ENCODE measurements at regions not wholly inside any gene's neighbourhood (a gene's known extent, or its start where the extent isn't known, plus 50 kb on each side); places are given as distances from the start of the nearest gene placed in this dataset.

GRCh38 chr20:40268321-40269075 lies 420.5 kb downstream of the MAFB start:
- TF ChIP-seq CTCF (IDR thresholded peaks at IDR 0.05): no peak
- no peak for TF ChIP-seq POLR2A (IDR thresholded peaks at IDR 0.05)
- no peak for TF ChIP-seq EP300 (IDR thresholded peaks at IDR 0.05)
- H3K27me3 ChIP-seq: no peaks in the 10 kb centered on the region
- WGBS, 2 donors: 67 to 75% methylated on average over 3 of the region's 3 CpGs
- no peaks in the 10 kb centered on the region for H3K36me3 ChIP-seq
- no peak overlapping the region for H3K4me3 ChIP-seq
- H3K9me3 ChIP-seq: no peaks in the 10 kb centered on the region
- no peak for DNase-seq (ENCODE audit: low spot score in 2 of 2)
- peaks cover 0 to 7% (median 2%) of the 10 kb centered on the region in 4 donors for H3K4me1 ChIP-seq
- no peak overlapping the region for H3K27ac ChIP-seq

- no peak overlapping the region for H3K4me3 ChIP-seq
- 64 to 71% methylated on average over 6 of the region's 6 CpGs for WGBS, 2 donors
- TF ChIP-seq POLR2A (IDR thresholded peaks at IDR 0.05): no peak
- TF ChIP-seq CTCF (IDR thresholded peaks at IDR 0.05): no peak
- no peak for TF ChIP-seq EP300 (IDR thresholded peaks at IDR 0.05)
- H3K27me3 ChIP-seq: no peaks in the 10 kb centered on the region
- no peak overlapping the region for H3K27ac ChIP-seq
- no peaks in the 10 kb centered on the region for H3K9me3 ChIP-seq
- H3K4me1 ChIP-seq: peaks cover 0 to 10% (median 2%) of the 10 kb centered on the region in 4 donors
- DNase-seq (ENCODE audit: low spot score in 2 of 2): no peak
- no peaks in the 10 kb centered on the region for H3K36me3 ChIP-seq
These were observed 423.1 kb downstream of the MAFB start for GRCh38 chr20:40265825-40266533.

GRCh38 chr20:40262219-40262618 lies 426.8 kb downstream of the MAFB start:
- Histone ChIP-seq H3K4me1 (peaks cover 0 to 10% (median 2%) of the 10 kb centered on the region in 4 donors), H3K27ac (no peak overlapping the region), H3K9me3 (no peaks in the 10 kb centered on the region), H3K4me3 (no peak overlapping the region), H3K27me3 (no peaks in the 10 kb centered on the region), H3K36me3 (no peaks in the 10 kb centered on the region)
- no peak for DNase-seq (ENCODE audit: low spot score in 2 of 2)
- 63 to 64% methylated on average over 2 of the region's 2 CpGs for WGBS, 2 donors
- peak in 1 of 2 donors; percentile 7 for TF ChIP-seq EP300 (IDR thresholded peaks at IDR 0.05)
- TF ChIP-seq POLR2A (IDR thresholded peaks at IDR 0.05): no peak

- Histone ChIP-seq H3K27ac (no peak overlapping the region), H3K36me3 (no peaks in the 10 kb centered on the region), H3K9me3 (no peaks in the 10 kb centered on the region), H3K4me3 (no peak overlapping the region), H3K4me1 (peaks cover 0 to 3% (median under 1%) of the 10 kb centered on the region in 4 donors), H3K27me3 (no peaks in the 10 kb centered on the region)
- DNase-seq (ENCODE audit: low spot score in 2 of 2): no peak
- TF ChIP-seq POLR2A (IDR thresholded peaks at IDR 0.05) (no peak), EP300 (IDR thresholded peaks at IDR 0.05) (no peak), CTCF (IDR thresholded peaks at IDR 0.05) (no peak)
- WGBS, 2 donors: 70% methylated on average over 4 of the region's 4 CpGs
These were observed 430.1 kb downstream of the MAFB start for GRCh38 chr20:40258931-40259330.

GRCh38 chr20:40257763-40258162 lies 431.3 kb downstream of the MAFB start:
- no peak overlapping the region for H3K27ac ChIP-seq
- H3K4me1 ChIP-seq: peaks cover 0 to 3% (median 0%) of the 10 kb centered on the region in 4 donors
- no peak overlapping the region for H3K4me3 ChIP-seq
- DNase-seq (ENCODE audit: low spot score in 2 of 2): no peak
- H3K27me3 ChIP-seq: no peaks in the 10 kb centered on the region
- no peaks in the 10 kb centered on the region for H3K9me3 ChIP-seq
- 84 to 96% methylated on average over 2 of the region's 2 CpGs for WGBS, 2 donors
- TF ChIP-seq EP300 (IDR thresholded peaks at IDR 0.05): no peak
- no peak for TF ChIP-seq CTCF (IDR thresholded peaks at IDR 0.05)
- TF ChIP-seq POLR2A (IDR thresholded peaks at IDR 0.05): no peak
- H3K36me3 ChIP-seq: no peaks in the 10 kb centered on the region

All from tibial nerve (tissue), 4 donors.